ENCODE measurements at regions not wholly inside any gene's neighbourhood (a gene's known extent, or its start where the extent isn't known, plus 50 kb on each side); places are given as distances from the start of the nearest gene placed in this dataset.

GRCh38 chr4:155565330-155565729, 101.3 kb upstream of the GUCY1A1 start:
- no peak overlapping the region for H3K4me3 ChIP-seq (ENCODE audit: low read depth, low read length)
- in situ Hi-C loops (cut with HindIII; ENCODE audit: low sequenced_read_pairs) = no loop called here
- DNase-seq (ENCODE audit: low read depth) = no peak
- TF ChIP-seq CTCF (IDR thresholded peaks at IDR 0.05; ENCODE audit: low read depth, low read length, missing control alignments) = no peak

- TF ChIP-seq CTCF (IDR thresholded peaks at IDR 0.05; ENCODE audit: low read depth, low read length, missing control alignments) = no peak
- DNase-seq (ENCODE audit: low read depth) = no peak
- no peak overlapping the region for H3K4me3 ChIP-seq (ENCODE audit: low read depth, low read length)
- in situ Hi-C loops (cut with HindIII; ENCODE audit: low sequenced_read_pairs) = no loop called here
Measured at GRCh38 chr4:155564880-155565279, 101.8 kb upstream of the GUCY1A1 start.

GRCh38 chr4:155564086-155564485, 102.6 kb upstream of the GUCY1A1 start:
- in situ Hi-C loops (cut with HindIII; ENCODE audit: low sequenced_read_pairs) = no loop called here
- no peak overlapping the region for H3K4me3 ChIP-seq (ENCODE audit: low read depth, low read length)
- DNase-seq (ENCODE audit: low read depth) = no peak
- no peak for TF ChIP-seq CTCF (IDR thresholded peaks at IDR 0.05; ENCODE audit: low read depth, low read length, missing control alignments)

GRCh38 chr4:155559915-155560314, 106.7 kb upstream of the GUCY1A1 start:
- H3K4me3 ChIP-seq (ENCODE audit: low read depth, low read length) = no peak overlapping the region
- DNase-seq (ENCODE audit: low read depth) = no peak
- in situ Hi-C loops (cut with HindIII; ENCODE audit: low sequenced_read_pairs) = no loop called here
- no peak for TF ChIP-seq CTCF (IDR thresholded peaks at IDR 0.05; ENCODE audit: low read depth, low read length, missing control alignments)

GRCh38 chr4:155552180-155552579, 114.5 kb upstream of the GUCY1A1 start:
- no peak overlapping the region for H3K4me3 ChIP-seq (ENCODE audit: low read depth, low read length)
- in situ Hi-C loops (cut with HindIII; ENCODE audit: low sequenced_read_pairs) = no loop called here
- DNase-seq (ENCODE audit: low read depth) = peak; percentile 73
- TF ChIP-seq CTCF (IDR thresholded peaks at IDR 0.05; ENCODE audit: low read depth, low read length, missing control alignments) = no peak

GRCh38 chr4:155548173-155548572, 118.5 kb upstream of the GUCY1A1 start:
- no peak for DNase-seq (ENCODE audit: low read depth)
- no peak for TF ChIP-seq CTCF (IDR thresholded peaks at IDR 0.05; ENCODE audit: low read depth, low read length, missing control alignments)
- in situ Hi-C loops (cut with HindIII; ENCODE audit: low sequenced_read_pairs) = no loop called here
- no peak overlapping the region for H3K4me3 ChIP-seq (ENCODE audit: low read depth, low read length)

GRCh38 chr4:155546451-155546850, 120.2 kb upstream of the GUCY1A1 start:
- DNase-seq (ENCODE audit: low read depth) = no peak
- TF ChIP-seq CTCF (IDR thresholded peaks at IDR 0.05; ENCODE audit: low read depth, low read length, missing control alignments) = no peak
- no peak overlapping the region for H3K4me3 ChIP-seq (ENCODE audit: low read depth, low read length)
- in situ Hi-C loops (cut with HindIII; ENCODE audit: low sequenced_read_pairs) = no loop called here
